ENCODE measurements at regions not wholly inside any gene's neighbourhood (a gene's known extent, or its start where the extent isn't known, plus 50 kb on each side); places are given as distances from the start of the nearest gene placed in this dataset.

- DNase-seq (ENCODE audit: insufficient read length, low spot score) (no peak), FAIRE-seq (no peak)
Observed at GRCh38 chr3:31047673-31048072, 153.2 kb upstream of the GADL1 start.

GRCh38 chr3:31048143-31048542, 153.7 kb upstream of the GADL1 start:
- DNase-seq (ENCODE audit: insufficient read length, low spot score) (no peak), FAIRE-seq (no peak)

- DNase-seq (ENCODE audit: insufficient read length, low spot score) (no peak), FAIRE-seq (no peak)
Observed at GRCh38 chr3:31050296-31050695, 155.8 kb upstream of the GADL1 start.

- DNase-seq (ENCODE audit: insufficient read length, low spot score) = no peak
- no peak for FAIRE-seq
Observed at GRCh38 chr3:31051226-31051625, 156.8 kb upstream of the GADL1 start.

- no peak for DNase-seq (ENCODE audit: insufficient read length, low spot score)
- no peak for FAIRE-seq
Observed at GRCh38 chr3:31053299-31053698, 158.8 kb upstream of the GADL1 start.

GRCh38 chr3:31054032-31054431, 159.6 kb upstream of the GADL1 start:
- no peak for DNase-seq (ENCODE audit: insufficient read length, low spot score)
- FAIRE-seq = no peak

GRCh38 chr3:31055757-31056156, 161.3 kb upstream of the GADL1 start:
- FAIRE-seq = no peak
- no peak for DNase-seq (ENCODE audit: insufficient read length, low spot score)

- FAIRE-seq = no peak
- no peak for DNase-seq (ENCODE audit: insufficient read length, low spot score)
Observed at GRCh38 chr3:31057891-31058290, 163.4 kb upstream of the GADL1 start.

- FAIRE-seq (no peak), DNase-seq (ENCODE audit: insufficient read length, low spot score) (no peak)
Observed at GRCh38 chr3:31064021-31064420, 169.6 kb upstream of the GADL1 start.

- no peak for FAIRE-seq
Observed at GRCh38 chr3:31065765-31066164, 171.3 kb upstream of the GADL1 start.

GRCh38 chr3:31067004-31067403, 172.5 kb upstream of the GADL1 start:
- peak; percentile 53 for DNase-seq (ENCODE audit: insufficient read length, low spot score)
- FAIRE-seq = peak; percentile 54

More at GRCh38 chr3:31065765-31066164, 171.3 kb upstream of the GADL1 start:
- no peak for DNase-seq (ENCODE audit: insufficient read length, low spot score)

- DNase-seq (ENCODE audit: insufficient read length, low spot score) (no peak), FAIRE-seq (no peak)
Observed at GRCh38 chr3:31075471-31075870, 181.0 kb upstream of the GADL1 start.

GRCh38 chr3:31075876-31076275, 181.4 kb upstream of the GADL1 start:
- FAIRE-seq = no peak
- no peak for DNase-seq (ENCODE audit: insufficient read length, low spot score)

GRCh38 chr3:31077021-31077601, 182.7 kb upstream of the GADL1 start:
- DNase-seq (ENCODE audit: insufficient read length, low spot score) = peak; percentile 37
- peak; percentile 64 for FAIRE-seq

- DNase-seq (ENCODE audit: insufficient read length, low spot score) (no peak), FAIRE-seq (no peak)
Observed at GRCh38 chr3:31077826-31078225, 183.4 kb upstream of the GADL1 start.

- peak; percentile 42 for FAIRE-seq
- no peak for DNase-seq (ENCODE audit: insufficient read length, low spot score)
Observed at GRCh38 chr3:31079689-31080088, 185.2 kb upstream of the GADL1 start.

- DNase-seq (ENCODE audit: insufficient read length, low spot score) = no peak
- FAIRE-seq = no peak
Observed at GRCh38 chr3:31081018-31081662, 186.7 kb upstream of the GADL1 start.

- no peak for FAIRE-seq
- DNase-seq (ENCODE audit: insufficient read length, low spot score) = no peak
Observed at GRCh38 chr3:31086148-31086547, 191.7 kb upstream of the GADL1 start.

GRCh38 chr3:31086698-31087097, 192.2 kb upstream of the GADL1 start:
- FAIRE-seq (no peak), DNase-seq (ENCODE audit: insufficient read length, low spot score) (no peak)

GRCh38 chr3:31091748-31092147, 197.3 kb upstream of the GADL1 start:
- FAIRE-seq = no peak
- no peak for DNase-seq (ENCODE audit: insufficient read length, low spot score)

GRCh38 chr3:31092748-31093589, 198.5 kb upstream of the GADL1 start:
- DNase-seq (ENCODE audit: insufficient read length, low spot score) (no peak), FAIRE-seq (no peak)

- FAIRE-seq = no peak
Observed at GRCh38 chr3:31093606-31094005, 199.1 kb upstream of the GADL1 start.

More at GRCh38 chr3:31093606-31094005, 199.1 kb upstream of the GADL1 start:
- DNase-seq (ENCODE audit: insufficient read length, low spot score) = no peak

Data from HTR-8/SVneo (cell line).